Liver (tissue), 8 donors: ENCODE measurements at regions not wholly inside any gene's neighbourhood (a gene's known extent, or its start where the extent isn't known, plus 50 kb on each side); places are given as distances from the start of the nearest gene placed in this dataset.

Experiments used
- DNase-seq: peaks from one replicate; pipeline ENCODE4 v3.0.0-alpha.2; 2017; ENCODE audit warnings: low spot score
- H3K27ac ChIP-seq, 2 donors: one replicate each; pipeline ENCODE4 v1.7.0; 2013; ENCODE audit warnings: inconsistent platforms in 2 of 2, low read length in 2 of 2, control low read depth in 1 of 2, low read depth in 1 of 2, mild to moderate bottlenecking in 1 of 2
- H3K27me3 ChIP-seq, 4 donors: one replicate each; pipeline versions ENCODE4 v1.6.1 to v1.7.0; 2013; ENCODE audit warnings: low read length in 3 of 4, inconsistent platforms in 1 of 4, mild to moderate bottlenecking in 1 of 4, moderate library complexity in 1 of 4; ENCODE audit not compliant: control insufficient read depth in 4 of 4, insufficient read depth in 4 of 4
- H3K36me3 ChIP-seq, 4 donors: one replicate each; pipeline versions ENCODE4 v1.6.1 to v1.7.0; 2013; ENCODE audit warnings: low read length in 3 of 4, mild to moderate bottlenecking in 3 of 4, low read depth in 1 of 4, moderate library complexity in 1 of 4; ENCODE audit not compliant: control insufficient read depth in 4 of 4, insufficient read depth in 3 of 4
- H3K4me1 ChIP-seq, 4 donors: one replicate each; pipeline versions ENCODE4 v1.6.1 to v1.7.0; 2013; ENCODE audit warnings: low read length in 3 of 4, mild to moderate bottlenecking in 3 of 4, moderate library complexity in 1 of 4; ENCODE audit not compliant: control insufficient read depth in 4 of 4, insufficient read depth in 4 of 4
- H3K4me3 ChIP-seq, 3 donors: one replicate each; pipeline versions ENCODE4 v1.6.1 to v1.7.0; 2013; ENCODE audit warnings: low read length in 3 of 3, control low read depth in 1 of 3, low read depth in 1 of 3, mild to moderate bottlenecking in 1 of 3
- H3K9ac ChIP-seq, 2 donors: one replicate each; pipeline ENCODE4 v1.7.0; 2013; ENCODE audit warnings: low read length in 2 of 2, mild to moderate bottlenecking in 2 of 2, moderate library complexity in 2 of 2, control low read depth in 1 of 2, low read depth in 1 of 2
- H3K9me3 ChIP-seq, 4 donors: one replicate each; pipeline versions ENCODE4 v1.6.1 to v1.7.0; 2013; ENCODE audit warnings: low read length in 3 of 4; ENCODE audit not compliant: control insufficient read depth in 4 of 4
- CTCF ChIP-seq: fragments of 150-350 bp; IDR thresholded peaks from 2 replicates; pipeline ENCODE4 v1.5.1; 2017; ENCODE audit warnings: improper control_type of control experiment, low read depth, low read length; ENCODE audit not compliant: missing input control
- EGR1 ChIP-seq, 2 donors: IDR thresholded peaks; 2 replicates each; pipeline ENCODE4 v1.6.1; 2016 to 2018; ENCODE audit warnings: antibody characterized with exemption in 2 of 2, low read depth in 2 of 2
- FOXA1 ChIP-seq: IDR thresholded peaks from 2 replicates; pipeline ENCODE4 v1.6.1; 2016; ENCODE audit warnings: antibody characterized with exemption
- FOXA2 ChIP-seq: IDR thresholded peaks from 2 replicates; pipeline ENCODE4 v1.6.1; 2016; ENCODE audit warnings: antibody characterized with exemption
- GABPA ChIP-seq, 2 donors: IDR thresholded peaks in 1 of 2; conservative IDR thresholded peaks in 1 of 2; 2 replicates each; pipeline ENCODE4 v1.6.1; 2016; ENCODE audit warnings: antibody characterized with exemption in 2 of 2, mild to moderate bottlenecking in 1 of 2, moderate library complexity in 1 of 2
- HNF4A ChIP-seq, 2 donors: conservative IDR thresholded peaks; 2 replicates each; pipeline ENCODE4 v1.6.1; 2016; ENCODE audit warnings: antibody characterized with exemption in 2 of 2, mild to moderate bottlenecking in 2 of 2
- HNF4G ChIP-seq: IDR thresholded peaks from 2 replicates; pipeline ENCODE4 v1.6.1; 2016; ENCODE audit warnings: antibody characterized with exemption
- JUND ChIP-seq, 2 donors: IDR thresholded peaks; 2 replicates each; pipeline ENCODE4 v1.6.1; 2016; ENCODE audit warnings: antibody characterized with exemption in 2 of 2
- NR2F2 ChIP-seq: IDR thresholded peaks from 2 replicates; pipeline ENCODE4 v1.6.1; 2016; ENCODE audit warnings: antibody characterized with exemption
- RAD21 ChIP-seq, 2 donors: IDR thresholded peaks; 2 replicates each; pipeline ENCODE4 v1.6.1; 2016; ENCODE audit warnings: antibody characterized with exemption in 2 of 2, mild to moderate bottlenecking in 2 of 2
- RXRA ChIP-seq, 2 donors: IDR thresholded peaks; 2 replicates each; pipeline ENCODE4 v1.6.1; 2017 to 2018; ENCODE audit warnings: antibody characterized with exemption in 2 of 2, mild to moderate bottlenecking in 1 of 2
- SP1 ChIP-seq: IDR thresholded peaks from 2 replicates; pipeline ENCODE4 v1.6.1; 2018; ENCODE audit warnings: antibody characterized with exemption, mild to moderate bottlenecking
- TAF1 ChIP-seq: conservative IDR thresholded peaks from 2 replicates; pipeline ENCODE4 v1.6.1; 2016; ENCODE audit warnings: antibody characterized with exemption, mild to moderate bottlenecking
- YY1 ChIP-seq: IDR thresholded peaks from 2 replicates; pipeline ENCODE4 v1.6.1; 2016; ENCODE audit warnings: antibody characterized with exemption, mild to moderate bottlenecking
- WGBS: extraction: QIAGEN DNeasy Blood & Tissue Kit; methylation state at CpG from one replicate; pipeline ENCODE4 v1.1.7; 2013; 5-methylcytosine and 5-hydroxymethylcytosine counted together
- TF ChIP-seq, protein P1 (sequence below): IDR thresholded peaks from 2 replicates; pipeline ENCODE4 v1.6.1; 2016; ENCODE audit warnings: antibody characterized with exemption, mild to moderate bottlenecking
- TF ChIP-seq, protein P2 (sequence below): IDR thresholded peaks from 2 replicates; pipeline ENCODE4 v1.6.1; 2016; ENCODE audit warnings: antibody characterized with exemption
- TF ChIP-seq, protein P3 (sequence below): IDR thresholded peaks from 2 replicates; pipeline ENCODE4 v1.6.1; 2016; ENCODE audit warnings: antibody characterized with exemption
- TF ChIP-seq, protein P4 (sequence below): IDR thresholded peaks from 2 replicates; pipeline ENCODE4 v1.6.1; 2016; ENCODE audit warnings: antibody characterized with exemption
- donor health status: healthy.
- donor health status: healthy.
- donor health status: healthy.
- donor health status: healthy.
- donor health status: healthy.

DNA sequence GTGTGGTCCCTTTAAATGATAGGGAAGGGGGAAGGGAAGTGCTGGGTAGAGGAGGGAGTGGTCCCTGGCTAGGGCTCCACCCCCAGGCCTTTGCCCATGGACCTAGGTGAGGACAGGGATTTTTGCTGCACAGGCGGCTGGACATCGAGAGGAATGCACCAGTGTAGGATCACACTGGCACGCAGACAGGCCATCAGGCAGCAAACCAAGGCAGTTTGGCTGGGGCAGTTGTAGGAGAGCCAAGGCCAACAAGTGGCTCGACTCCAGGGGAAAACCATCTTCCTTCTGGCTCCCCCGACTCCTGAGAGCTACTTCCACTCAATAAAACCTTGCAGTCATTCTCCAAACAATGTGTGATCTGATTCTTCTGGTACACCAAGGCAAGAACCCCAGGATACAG lies 402.0 kb upstream of the LRRTM1 start (continued):
- TF ChIP-seq NR2F2, result no peak
- no peak for TF ChIP-seq EGR1 (IDR thresholded peaks at IDR 0.05; ENCODE audit: low read depth in 2 of 2)

DNA sequence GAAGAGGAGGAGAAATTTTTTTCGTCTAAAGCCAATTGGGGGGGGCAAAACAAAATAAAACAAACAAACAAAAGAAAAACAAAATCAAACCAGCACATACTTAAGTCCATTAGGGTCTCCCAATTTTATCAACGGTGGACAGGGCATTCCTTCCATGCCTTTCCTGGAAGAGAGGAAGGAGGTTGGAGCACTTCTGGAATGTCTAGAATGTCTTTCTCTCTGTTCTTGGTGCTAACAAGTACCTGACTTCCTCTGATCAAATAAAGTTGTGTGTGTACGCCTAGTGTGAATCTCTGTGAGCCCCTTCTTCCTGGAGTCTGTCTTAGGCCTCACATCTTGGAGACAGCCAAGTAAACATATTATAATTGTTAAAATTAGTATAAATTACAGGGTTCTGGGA lies 399.0 kb upstream of the LRRTM1 start:
- no peaks in the 10 kb centered on the region for H3K4me1 ChIP-seq
- no peaks in the 10 kb centered on the region for H3K9me3 ChIP-seq
- no peak for DNase-seq
- WGBS, result 30% methylated on average over 3 of the region's 3 CpGs
- TF ChIP-seq GABPA (IDR thresholded peaks at IDR 0.05 in 1 of 2, conservative IDR thresholded peaks at IDR 0.05 in 1 of 2), result no peak
- TF ChIP-seq FOXA2, result no peak
- no peaks in the 10 kb centered on the region for H3K27me3 ChIP-seq
- H3K9ac ChIP-seq, result no peak overlapping the region
- H3K4me3 ChIP-seq, result no peak overlapping the region
- no peaks in the 10 kb centered on the region for H3K36me3 ChIP-seq
- H3K27ac ChIP-seq, result no peak overlapping the region

GRCh38 chr2:80700961-80701360 lies 396.4 kb upstream of the LRRTM1 start:
- H3K4me3 ChIP-seq, result no peak overlapping the region
- no peaks in the 10 kb centered on the region for H3K27me3 ChIP-seq
- H3K36me3 ChIP-seq, result no peaks in the 10 kb centered on the region
- H3K27ac ChIP-seq, result no peak overlapping the region
- no peak overlapping the region for H3K9ac ChIP-seq
- TF ChIP-seq, protein P1, sequence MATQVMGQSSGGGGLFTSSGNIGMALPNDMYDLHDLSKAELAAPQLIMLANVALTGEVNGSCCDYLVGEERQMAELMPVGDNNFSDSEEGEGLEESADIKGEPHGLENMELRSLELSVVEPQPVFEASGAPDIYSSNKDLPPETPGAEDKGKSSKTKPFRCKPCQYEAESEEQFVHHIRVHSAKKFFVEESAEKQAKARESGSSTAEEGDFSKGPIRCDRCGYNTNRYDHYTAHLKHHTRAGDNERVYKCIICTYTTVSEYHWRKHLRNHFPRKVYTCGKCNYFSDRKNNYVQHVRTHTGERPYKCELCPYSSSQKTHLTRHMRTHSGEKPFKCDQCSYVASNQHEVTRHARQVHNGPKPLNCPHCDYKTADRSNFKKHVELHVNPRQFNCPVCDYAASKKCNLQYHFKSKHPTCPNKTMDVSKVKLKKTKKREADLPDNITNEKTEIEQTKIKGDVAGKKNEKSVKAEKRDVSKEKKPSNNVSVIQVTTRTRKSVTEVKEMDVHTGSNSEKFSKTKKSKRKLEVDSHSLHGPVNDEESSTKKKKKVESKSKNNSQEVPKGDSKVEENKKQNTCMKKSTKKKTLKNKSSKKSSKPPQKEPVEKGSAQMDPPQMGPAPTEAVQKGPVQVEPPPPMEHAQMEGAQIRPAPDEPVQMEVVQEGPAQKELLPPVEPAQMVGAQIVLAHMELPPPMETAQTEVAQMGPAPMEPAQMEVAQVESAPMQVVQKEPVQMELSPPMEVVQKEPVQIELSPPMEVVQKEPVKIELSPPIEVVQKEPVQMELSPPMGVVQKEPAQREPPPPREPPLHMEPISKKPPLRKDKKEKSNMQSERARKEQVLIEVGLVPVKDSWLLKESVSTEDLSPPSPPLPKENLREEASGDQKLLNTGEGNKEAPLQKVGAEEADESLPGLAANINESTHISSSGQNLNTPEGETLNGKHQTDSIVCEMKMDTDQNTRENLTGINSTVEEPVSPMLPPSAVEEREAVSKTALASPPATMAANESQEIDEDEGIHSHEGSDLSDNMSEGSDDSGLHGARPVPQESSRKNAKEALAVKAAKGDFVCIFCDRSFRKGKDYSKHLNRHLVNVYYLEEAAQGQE, result no peak
- no peak for TF ChIP-seq HNF4G
- TF ChIP-seq FOXA1, result no peak
- no peak for TF ChIP-seq RAD21 (IDR thresholded peaks at IDR 0.05)
- no peak for TF ChIP-seq JUND (IDR thresholded peaks at IDR 0.05)
- TF ChIP-seq, protein P2, sequence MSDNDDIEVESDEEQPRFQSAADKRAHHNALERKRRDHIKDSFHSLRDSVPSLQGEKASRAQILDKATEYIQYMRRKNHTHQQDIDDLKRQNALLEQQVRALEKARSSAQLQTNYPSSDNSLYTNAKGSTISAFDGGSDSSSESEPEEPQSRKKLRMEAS, result no peak
- no peak for TF ChIP-seq SP1
- no peak for TF ChIP-seq CTCF
- no peak for TF ChIP-seq HNF4A (conservative IDR thresholded peaks at IDR 0.05)
- TF ChIP-seq GABPA (IDR thresholded peaks at IDR 0.05 in 1 of 2, conservative IDR thresholded peaks at IDR 0.05 in 1 of 2), result no peak
- TF ChIP-seq NR2F2, result no peak
- TF ChIP-seq TAF1, result no peak
- TF ChIP-seq RXRA (IDR thresholded peaks at IDR 0.05), result no peak
- no peak for TF ChIP-seq FOXA2
- TF ChIP-seq, protein P3, sequence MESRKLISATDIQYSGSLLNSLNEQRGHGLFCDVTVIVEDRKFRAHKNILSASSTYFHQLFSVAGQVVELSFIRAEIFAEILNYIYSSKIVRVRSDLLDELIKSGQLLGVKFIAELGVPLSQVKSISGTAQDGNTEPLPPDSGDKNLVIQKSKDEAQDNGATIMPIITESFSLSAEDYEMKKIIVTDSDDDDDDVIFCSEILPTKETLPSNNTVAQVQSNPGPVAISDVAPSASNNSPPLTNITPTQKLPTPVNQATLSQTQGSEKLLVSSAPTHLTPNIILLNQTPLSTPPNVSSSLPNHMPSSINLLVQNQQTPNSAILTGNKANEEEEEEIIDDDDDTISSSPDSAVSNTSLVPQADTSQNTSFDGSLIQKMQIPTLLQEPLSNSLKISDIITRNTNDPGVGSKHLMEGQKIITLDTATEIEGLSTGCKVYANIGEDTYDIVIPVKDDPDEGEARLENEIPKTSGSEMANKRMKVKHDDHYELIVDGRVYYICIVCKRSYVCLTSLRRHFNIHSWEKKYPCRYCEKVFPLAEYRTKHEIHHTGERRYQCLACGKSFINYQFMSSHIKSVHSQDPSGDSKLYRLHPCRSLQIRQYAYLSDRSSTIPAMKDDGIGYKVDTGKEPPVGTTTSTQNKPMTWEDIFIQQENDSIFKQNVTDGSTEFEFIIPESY, result no peak
- TF ChIP-seq YY1, result no peak
- no peak for TF ChIP-seq EGR1 (IDR thresholded peaks at IDR 0.05; ENCODE audit: low read depth in 2 of 2)
- TF ChIP-seq, protein P4, sequence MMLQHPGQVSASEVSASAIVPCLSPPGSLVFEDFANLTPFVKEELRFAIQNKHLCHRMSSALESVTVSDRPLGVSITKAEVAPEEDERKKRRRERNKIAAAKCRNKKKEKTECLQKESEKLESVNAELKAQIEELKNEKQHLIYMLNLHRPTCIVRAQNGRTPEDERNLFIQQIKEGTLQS, result no peak
- no peaks in the 10 kb centered on the region for H3K4me1 ChIP-seq
- no peaks in the 10 kb centered on the region for H3K9me3 ChIP-seq
- DNase-seq, result no peak
